ENCODE measurements at regions not wholly inside any gene's neighbourhood (a gene's known extent, or its start where the extent isn't known, plus 50 kb on each side); places are given as distances from the start of the nearest gene placed in this dataset.

DNA sequence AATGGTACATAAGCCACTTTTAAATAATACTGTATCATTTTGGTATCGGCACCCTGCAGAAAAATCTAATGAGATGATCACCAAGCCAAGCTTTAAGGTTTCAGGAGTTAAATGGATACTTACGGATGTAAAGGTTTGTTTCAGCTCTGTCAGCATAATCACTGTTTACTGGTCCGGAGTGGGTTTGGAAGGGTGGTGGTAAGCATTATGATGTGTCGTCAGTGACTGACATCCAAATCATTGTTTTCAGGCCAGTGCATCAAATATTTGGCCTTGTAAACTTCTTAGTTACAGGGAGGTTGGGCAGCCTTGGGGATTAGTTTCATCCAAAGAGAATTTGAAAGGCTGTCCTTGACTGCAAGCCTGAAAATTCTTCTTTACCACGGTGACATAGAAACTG lies 50.0 kb upstream of the ATL2 start:
- no peaks in the 10 kb centered on the region for H3K4me1 ChIP-seq
- H3K4me1 Mint-ChIP-seq (ENCODE audit: low read depth, unreplicated experiment): no peaks in the 10 kb centered on the region
- H3K4me3 Mint-ChIP-seq (ENCODE audit: unreplicated experiment): no peak overlapping the region
- no TSS peak for BruUV-seq (replicated peaks)
- DNase-seq: no peak
- CTCF ChIA-PET: no interaction called here
- H3K36me3 Mint-ChIP-seq (ENCODE audit: insufficient read depth, unreplicated experiment): no peaks in the 10 kb centered on the region
- no peak overlapping the region for H3K27ac Mint-ChIP-seq (ENCODE audit: unreplicated experiment)
- TF ChIP-seq, protein P1, sequence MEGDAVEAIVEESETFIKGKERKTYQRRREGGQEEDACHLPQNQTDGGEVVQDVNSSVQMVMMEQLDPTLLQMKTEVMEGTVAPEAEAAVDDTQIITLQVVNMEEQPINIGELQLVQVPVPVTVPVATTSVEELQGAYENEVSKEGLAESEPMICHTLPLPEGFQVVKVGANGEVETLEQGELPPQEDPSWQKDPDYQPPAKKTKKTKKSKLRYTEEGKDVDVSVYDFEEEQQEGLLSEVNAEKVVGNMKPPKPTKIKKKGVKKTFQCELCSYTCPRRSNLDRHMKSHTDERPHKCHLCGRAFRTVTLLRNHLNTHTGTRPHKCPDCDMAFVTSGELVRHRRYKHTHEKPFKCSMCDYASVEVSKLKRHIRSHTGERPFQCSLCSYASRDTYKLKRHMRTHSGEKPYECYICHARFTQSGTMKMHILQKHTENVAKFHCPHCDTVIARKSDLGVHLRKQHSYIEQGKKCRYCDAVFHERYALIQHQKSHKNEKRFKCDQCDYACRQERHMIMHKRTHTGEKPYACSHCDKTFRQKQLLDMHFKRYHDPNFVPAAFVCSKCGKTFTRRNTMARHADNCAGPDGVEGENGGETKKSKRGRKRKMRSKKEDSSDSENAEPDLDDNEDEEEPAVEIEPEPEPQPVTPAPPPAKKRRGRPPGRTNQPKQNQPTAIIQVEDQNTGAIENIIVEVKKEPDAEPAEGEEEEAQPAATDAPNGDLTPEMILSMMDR (IDR thresholded peaks at IDR 0.05; ENCODE audit: insufficient read depth in 1 of 2, low read depth in 1 of 2, low read length in 1 of 2, severe bottlenecking in 1 of 2, unreplicated experiment in 1 of 2): no peak
- no peaks in the 10 kb centered on the region for H3K9me3 ChIP-seq
- H3K9me3 Mint-ChIP-seq (ENCODE audit: unreplicated experiment): no peaks in the 10 kb centered on the region
- H3K4me3 ChIP-seq (ENCODE audit: low read depth, low read length): no peak overlapping the region
- POLR2A ChIA-PET: no interaction called here
- no peaks in the 10 kb centered on the region for H3K27me3 Mint-ChIP-seq (ENCODE audit: insufficient read depth, unreplicated experiment)
- H3K27me3 ChIP-seq (replicated peaks; ENCODE audit: control insufficient read depth, insufficient read depth, low read length): no peaks in the 10 kb centered on the region
- no peaks in the 10 kb centered on the region for H3K36me3 ChIP-seq (ENCODE audit: control insufficient read depth, insufficient read depth, low read length)
- intact Hi-C loops (cut with micrococcal nuclease; ENCODE audit: unreplicated experiment): no loop called here

Data from Caco-2 (cell line).